ENCODE measurements at regions not wholly inside any gene's neighbourhood (a gene's known extent, or its start where the extent isn't known, plus 50 kb on each side); places are given as distances from the start of the nearest gene placed in this dataset.
"Not testable (repeated sequence)": the region's sequence is repeated elsewhere in the genome, so short reads cannot be mapped to it uniquely, and the experiment has no call there.

GRCh38 chr13:62158520-62158919 lies 742.9 kb upstream of the PCDH20 start:
- DNase-seq = no peak

- not testable (repeated sequence) for DNase-seq
These were observed 736.1 kb upstream of the PCDH20 start for GRCh38 chr13:62151724-62152123.

GRCh38 chr13:62142048-62142447 lies 726.4 kb upstream of the PCDH20 start:
- DNase-seq = no peak

- DNase-seq = no peak
These were observed 723.9 kb upstream of the PCDH20 start for GRCh38 chr13:62139597-62139996.

- no peak for DNase-seq
These were observed 722.2 kb upstream of the PCDH20 start for GRCh38 chr13:62137629-62138405.

- DNase-seq = no peak
These were observed 716.0 kb upstream of the PCDH20 start for GRCh38 chr13:62131604-62132003.

GRCh38 chr13:62130062-62130970 lies 714.7 kb upstream of the PCDH20 start:
- DNase-seq = no peak

GRCh38 chr13:62129000-62129551 lies 713.4 kb upstream of the PCDH20 start:
- DNase-seq = no peak

- no peak for DNase-seq
These were observed 710.8 kb upstream of the PCDH20 start for GRCh38 chr13:62126400-62126799.

- DNase-seq = no peak
These were observed 709.8 kb upstream of the PCDH20 start for GRCh38 chr13:62125451-62125850.

GRCh38 chr13:62123409-62123808 lies 707.8 kb upstream of the PCDH20 start:
- no peak for DNase-seq

- no peak for DNase-seq
These were observed 706.8 kb upstream of the PCDH20 start for GRCh38 chr13:62122434-62122833.

- DNase-seq = no peak
These were observed 704.4 kb upstream of the PCDH20 start for GRCh38 chr13:62119739-62120700.

GRCh38 chr13:62115831-62116230 lies 700.2 kb upstream of the PCDH20 start:
- DNase-seq = no peak

GRCh38 chr13:62113179-62113578 lies 697.5 kb upstream of the PCDH20 start:
- no peak for DNase-seq

- no peak for DNase-seq
These were observed 694.4 kb upstream of the PCDH20 start for GRCh38 chr13:62110079-62110478.

GRCh38 chr13:62104136-62104535 lies 688.5 kb upstream of the PCDH20 start:
- peak; percentile 47 for DNase-seq

GRCh38 chr13:62096652-62097051 lies 681.0 kb upstream of the PCDH20 start:
- no peak for DNase-seq

- DNase-seq = no peak
These were observed 679.3 kb upstream of the PCDH20 start for GRCh38 chr13:62094932-62095331.

- DNase-seq = no peak
These were observed 678.5 kb upstream of the PCDH20 start for GRCh38 chr13:62093984-62094780.

- DNase-seq = no peak
These were observed 677.3 kb upstream of the PCDH20 start for GRCh38 chr13:62092949-62093348.

GRCh38 chr13:62092536-62092935 lies 676.9 kb upstream of the PCDH20 start:
- DNase-seq = no peak

All from DMS153 (cell line).